Glutamatergic neuron (in vitro differentiated cells): ENCODE measurements at regions not wholly inside any gene's neighbourhood (a gene's known extent, or its start where the extent isn't known, plus 50 kb on each side); places are given as distances from the start of the nearest gene placed in this dataset.

Experiments used
- DNase-seq: peaks from one replicate; pipeline ENCODE4 v3.0.0; 2022
- H3K27ac Mint-ChIP-seq: one replicate; pipeline ENCODE4 v1.8.0; 2020; ENCODE audit warnings: mild to moderate bottlenecking, mixed read lengths, inconsistent platforms; ENCODE audit not compliant: unreplicated experiment
- H3K27me3 Mint-ChIP-seq: one replicate; pipeline ENCODE4 v1.8.0; 2020; ENCODE audit warnings: mild to moderate bottlenecking, moderate library complexity, mixed read lengths, inconsistent platforms; ENCODE audit not compliant: unreplicated experiment
- H3K36me3 Mint-ChIP-seq: one replicate; pipeline ENCODE4 v1.8.0; 2020; ENCODE audit warnings: mild to moderate bottlenecking, mixed read lengths, inconsistent platforms; ENCODE audit not compliant: unreplicated experiment
- H3K4me1 Mint-ChIP-seq: one replicate; pipeline ENCODE4 v1.8.0; 2020; ENCODE audit warnings: mild to moderate bottlenecking, low read depth, mixed read lengths, inconsistent platforms; ENCODE audit not compliant: unreplicated experiment
- H3K4me3 Mint-ChIP-seq: one replicate; pipeline ENCODE4 v1.8.0; 2020; ENCODE audit warnings: mild to moderate bottlenecking, mixed read lengths, inconsistent platforms; ENCODE audit not compliant: unreplicated experiment
- H3K9me3 Mint-ChIP-seq: one replicate; pipeline ENCODE4 v1.8.0; 2020; ENCODE audit warnings: mild to moderate bottlenecking, moderate library complexity, mixed read lengths, inconsistent platforms; ENCODE audit not compliant: unreplicated experiment
- TF ChIP-seq, protein P1 (sequence below): fragments of 200-600 bp; sonication (generic); IDR thresholded peaks from one replicate; pipeline ENCODE4 v1.5.0; 2021; ENCODE audit not compliant: partially characterized antibody, unreplicated experiment

DNA sequence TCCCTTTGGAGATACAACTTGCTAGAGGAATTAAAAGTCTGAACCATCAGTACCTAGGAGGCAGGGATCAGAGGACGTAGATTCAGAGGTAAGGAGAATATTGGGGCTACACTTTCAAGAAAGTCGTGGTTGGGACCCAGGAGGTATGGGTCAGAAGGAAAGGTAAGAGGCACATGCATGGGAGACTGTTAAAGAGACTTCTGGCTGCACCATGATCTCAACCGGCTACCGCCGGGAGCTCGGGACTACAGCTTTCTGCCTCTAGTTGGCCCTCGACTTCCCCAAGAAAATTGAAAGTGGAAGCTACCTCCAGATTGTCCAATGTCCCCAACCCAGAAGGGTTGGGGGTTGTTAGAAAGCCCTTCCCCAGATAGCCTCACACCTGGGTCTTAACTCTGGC, 355.7 kb upstream of the TMPRSS15 start:
- no peak for DNase-seq
- H3K36me3 Mint-ChIP-seq: no peaks in the 10 kb centered on the region

DNA sequence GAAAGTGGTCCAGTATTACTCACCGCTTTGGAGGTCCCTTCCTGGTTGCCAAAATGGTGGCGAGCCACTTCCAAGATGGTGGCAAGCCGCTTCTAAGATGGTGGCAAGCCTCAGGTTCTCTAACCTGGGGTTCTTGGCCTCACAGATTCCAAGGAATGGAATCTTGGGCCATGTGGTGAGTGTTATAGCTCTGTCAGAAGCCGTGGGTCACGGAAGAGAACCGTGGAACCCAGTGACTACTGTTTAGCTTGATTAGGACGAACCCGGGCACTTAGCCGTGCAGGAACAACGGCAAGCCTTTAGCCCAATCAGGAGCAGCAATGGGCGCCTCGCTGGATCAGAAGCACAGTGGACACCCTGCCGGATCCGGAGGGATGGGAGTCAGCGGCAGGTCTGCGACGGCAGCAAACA, 356.2 kb upstream of the TMPRSS15 start:
- no peaks in the 10 kb centered on the region for H3K36me3 Mint-ChIP-seq
- DNase-seq: no peak
- TF ChIP-seq, protein P1, sequence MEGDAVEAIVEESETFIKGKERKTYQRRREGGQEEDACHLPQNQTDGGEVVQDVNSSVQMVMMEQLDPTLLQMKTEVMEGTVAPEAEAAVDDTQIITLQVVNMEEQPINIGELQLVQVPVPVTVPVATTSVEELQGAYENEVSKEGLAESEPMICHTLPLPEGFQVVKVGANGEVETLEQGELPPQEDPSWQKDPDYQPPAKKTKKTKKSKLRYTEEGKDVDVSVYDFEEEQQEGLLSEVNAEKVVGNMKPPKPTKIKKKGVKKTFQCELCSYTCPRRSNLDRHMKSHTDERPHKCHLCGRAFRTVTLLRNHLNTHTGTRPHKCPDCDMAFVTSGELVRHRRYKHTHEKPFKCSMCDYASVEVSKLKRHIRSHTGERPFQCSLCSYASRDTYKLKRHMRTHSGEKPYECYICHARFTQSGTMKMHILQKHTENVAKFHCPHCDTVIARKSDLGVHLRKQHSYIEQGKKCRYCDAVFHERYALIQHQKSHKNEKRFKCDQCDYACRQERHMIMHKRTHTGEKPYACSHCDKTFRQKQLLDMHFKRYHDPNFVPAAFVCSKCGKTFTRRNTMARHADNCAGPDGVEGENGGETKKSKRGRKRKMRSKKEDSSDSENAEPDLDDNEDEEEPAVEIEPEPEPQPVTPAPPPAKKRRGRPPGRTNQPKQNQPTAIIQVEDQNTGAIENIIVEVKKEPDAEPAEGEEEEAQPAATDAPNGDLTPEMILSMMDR: no peak
- H3K9me3 Mint-ChIP-seq: peaks cover 1% of the 10 kb centered on the region
- H3K27ac Mint-ChIP-seq: no peak overlapping the region
- H3K4me3 Mint-ChIP-seq: no peak overlapping the region
- H3K4me1 Mint-ChIP-seq: no peaks in the 10 kb centered on the region
- no peaks in the 10 kb centered on the region for H3K27me3 Mint-ChIP-seq

More for the DNA sequence above, 355.7 kb upstream of the TMPRSS15 start:
- no peak overlapping the region for H3K27ac Mint-ChIP-seq
- H3K9me3 Mint-ChIP-seq: no peaks in the 10 kb centered on the region
- H3K4me3 Mint-ChIP-seq: no peak overlapping the region
- H3K27me3 Mint-ChIP-seq: no peaks in the 10 kb centered on the region
- H3K4me1 Mint-ChIP-seq: no peaks in the 10 kb centered on the region
- TF ChIP-seq, protein P1: no peak

DNA sequence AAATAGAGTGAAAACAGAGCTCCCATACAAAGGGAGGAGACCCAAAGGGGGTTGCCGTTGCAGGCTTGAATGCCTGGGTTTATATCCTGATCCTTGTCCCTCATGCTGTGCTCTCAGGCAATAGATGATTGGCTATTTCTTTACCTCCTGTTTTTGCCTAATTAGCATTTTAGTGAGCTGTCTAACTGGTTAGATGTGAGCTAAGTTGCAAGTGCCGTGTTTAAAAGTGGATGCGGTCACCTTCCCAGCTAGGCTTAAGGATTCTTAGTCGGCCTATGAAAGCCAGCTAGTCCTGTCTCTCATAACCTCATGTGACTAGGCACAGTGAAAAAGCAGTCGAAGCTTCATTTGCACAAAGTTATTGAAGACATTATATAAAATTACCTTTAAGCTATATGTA, 356.7 kb upstream of the TMPRSS15 start:
- H3K9me3 Mint-ChIP-seq: peaks cover 1% of the 10 kb centered on the region
- H3K27me3 Mint-ChIP-seq: no peaks in the 10 kb centered on the region
- no peak overlapping the region for H3K27ac Mint-ChIP-seq
- no peaks in the 10 kb centered on the region for H3K36me3 Mint-ChIP-seq
- TF ChIP-seq, protein P1: no peak
- H3K4me3 Mint-ChIP-seq: no peak overlapping the region
- no peaks in the 10 kb centered on the region for H3K4me1 Mint-ChIP-seq
- DNase-seq: no peak

DNA sequence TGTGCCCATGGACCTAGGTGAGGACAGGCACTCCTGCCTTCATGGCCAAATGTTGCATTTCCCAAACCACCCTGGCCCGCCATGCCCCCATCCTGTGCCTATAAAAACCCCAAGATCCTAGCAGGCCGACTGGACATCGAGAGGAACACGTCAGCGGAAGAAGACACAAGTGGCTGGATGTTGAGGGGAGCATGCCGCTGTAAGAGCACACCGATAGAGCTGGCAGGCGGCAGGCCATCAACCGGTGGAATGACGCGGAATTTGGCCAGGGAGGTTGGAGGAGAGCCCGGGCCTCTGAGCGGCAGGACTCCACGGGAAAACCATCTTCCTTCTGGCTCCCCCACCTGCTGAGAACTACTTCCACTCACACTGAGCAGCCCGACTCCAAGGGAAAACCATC, 361.1 kb upstream of the TMPRSS15 start:
- Mint-ChIP-seq H3K4me3 (no peak overlapping the region), H3K36me3 (no peaks in the 10 kb centered on the region)

DNA sequence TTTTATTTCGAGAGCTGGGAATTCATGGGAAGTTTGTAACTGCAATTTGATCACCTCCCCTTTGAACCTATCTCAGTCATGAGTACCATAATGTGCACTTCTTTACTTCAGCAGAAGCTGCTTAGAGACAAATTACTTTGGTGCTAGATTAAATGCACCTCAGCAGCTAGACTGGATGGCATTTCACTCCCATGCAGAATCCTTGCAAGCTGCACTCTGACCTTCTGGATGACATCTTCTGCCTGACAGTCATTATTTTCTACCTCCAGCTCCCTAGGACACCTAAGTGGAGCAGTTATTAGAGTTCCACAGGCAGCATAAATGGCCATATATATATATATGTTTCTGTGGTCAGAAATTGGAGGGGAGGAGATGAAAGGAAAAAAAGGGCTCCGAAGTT, 366.0 kb upstream of the TMPRSS15 start:
- H3K4me3 Mint-ChIP-seq: no peak overlapping the region
- no peaks in the 10 kb centered on the region for H3K4me1 Mint-ChIP-seq
- TF ChIP-seq, protein P1: no peak
- H3K27me3 Mint-ChIP-seq: no peaks in the 10 kb centered on the region
- no peak overlapping the region for H3K27ac Mint-ChIP-seq
- no peaks in the 10 kb centered on the region for H3K36me3 Mint-ChIP-seq
- DNase-seq: no peak
- H3K9me3 Mint-ChIP-seq: peaks cover under 1% of the 10 kb centered on the region

More for the DNA sequence above, 361.1 kb upstream of the TMPRSS15 start:
- H3K27me3 Mint-ChIP-seq: no peaks in the 10 kb centered on the region
- no peak overlapping the region for H3K27ac Mint-ChIP-seq
- peaks cover 1% of the 10 kb centered on the region for H3K9me3 Mint-ChIP-seq
- no peaks in the 10 kb centered on the region for H3K4me1 Mint-ChIP-seq
- DNase-seq: no peak
- TF ChIP-seq, protein P1: no peak
